ENCODE measurements at regions not wholly inside any gene's neighbourhood (a gene's known extent, or its start where the extent isn't known, plus 50 kb on each side); places are given as distances from the start of the nearest gene placed in this dataset.
"Not testable (repeated sequence)": the region's sequence is repeated elsewhere in the genome, so short reads cannot be mapped to it uniquely, and the experiment has no call there.

GRCh38 chr5:26386532-26386931, 651.9 kb downstream of the CDH9 start:
- DNase-seq (ENCODE audit: low read depth), result no peak
- Mint-ChIP-seq H3K4me3 (ENCODE audit: unreplicated experiment) (no peak overlapping the region), H3K27me3 (ENCODE audit: low read depth, unreplicated experiment) (no peaks in the 10 kb centered on the region), H3K4me1 (ENCODE audit: low read depth, unreplicated experiment) (no peaks in the 10 kb centered on the region), H3K36me3 (ENCODE audit: low read depth, unreplicated experiment) (no peaks in the 10 kb centered on the region), H3K27ac (ENCODE audit: unreplicated experiment) (no peak overlapping the region), H3K9me3 (ENCODE audit: unreplicated experiment) (no peaks in the 10 kb centered on the region)
- Histone ChIP-seq H3K79me2 (ENCODE audit: insufficient read depth, low read length) (no peaks in the 10 kb centered on the region), H3K9ac (ENCODE audit: low read length) (no peak overlapping the region), H3K27me3 (ENCODE audit: insufficient read depth, low read length) (no peaks in the 10 kb centered on the region), H2AFZ (ENCODE audit: low read depth, low read length) (no peak overlapping the region), H4K20me1 (ENCODE audit: insufficient read depth, low read length) (no peaks in the 10 kb centered on the region), H3K4me1 (ENCODE audit: insufficient read depth, low read length) (no peaks in the 10 kb centered on the region), H3K27ac (ENCODE audit: low read depth, low read length) (no peak overlapping the region), H3K4me3 (ENCODE audit: insufficient read depth, low read depth, low read length) (no peak overlapping the region), H3K36me3 (ENCODE audit: insufficient read depth, low read length) (no peaks in the 10 kb centered on the region), H3K9me3 (ENCODE audit: insufficient read depth, low read depth, low read length) (no peaks in the 10 kb centered on the region), H3K4me2 (ENCODE audit: low read length) (no peak overlapping the region)
- no peak for FAIRE-seq
- TF ChIP-seq EZH2 (IDR thresholded peaks at IDR 0.05; ENCODE audit: insufficient read depth, low read length), result no peak
- TF ChIP-seq, protein P1, sequence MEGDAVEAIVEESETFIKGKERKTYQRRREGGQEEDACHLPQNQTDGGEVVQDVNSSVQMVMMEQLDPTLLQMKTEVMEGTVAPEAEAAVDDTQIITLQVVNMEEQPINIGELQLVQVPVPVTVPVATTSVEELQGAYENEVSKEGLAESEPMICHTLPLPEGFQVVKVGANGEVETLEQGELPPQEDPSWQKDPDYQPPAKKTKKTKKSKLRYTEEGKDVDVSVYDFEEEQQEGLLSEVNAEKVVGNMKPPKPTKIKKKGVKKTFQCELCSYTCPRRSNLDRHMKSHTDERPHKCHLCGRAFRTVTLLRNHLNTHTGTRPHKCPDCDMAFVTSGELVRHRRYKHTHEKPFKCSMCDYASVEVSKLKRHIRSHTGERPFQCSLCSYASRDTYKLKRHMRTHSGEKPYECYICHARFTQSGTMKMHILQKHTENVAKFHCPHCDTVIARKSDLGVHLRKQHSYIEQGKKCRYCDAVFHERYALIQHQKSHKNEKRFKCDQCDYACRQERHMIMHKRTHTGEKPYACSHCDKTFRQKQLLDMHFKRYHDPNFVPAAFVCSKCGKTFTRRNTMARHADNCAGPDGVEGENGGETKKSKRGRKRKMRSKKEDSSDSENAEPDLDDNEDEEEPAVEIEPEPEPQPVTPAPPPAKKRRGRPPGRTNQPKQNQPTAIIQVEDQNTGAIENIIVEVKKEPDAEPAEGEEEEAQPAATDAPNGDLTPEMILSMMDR (IDR thresholded peaks at IDR 0.05; ENCODE audit: insufficient read depth, low read depth, low read length), result no peak

GRCh38 chr5:26364624-26365023, 673.8 kb downstream of the CDH9 start:
- H3K4me1 ChIP-seq (ENCODE audit: insufficient read depth, low read length); H3K4me3 Mint-ChIP-seq (ENCODE audit: unreplicated experiment); H3K36me3 ChIP-seq (ENCODE audit: insufficient read depth, low read length); H3K9me3 Mint-ChIP-seq (ENCODE audit: unreplicated experiment); H3K79me2 ChIP-seq (ENCODE audit: insufficient read depth, low read length); H3K4me1 Mint-ChIP-seq (ENCODE audit: low read depth, unreplicated experiment); H3K27me3 ChIP-seq (ENCODE audit: insufficient read depth, low read length); DNase-seq (ENCODE audit: low read depth); H3K27ac Mint-ChIP-seq (ENCODE audit: unreplicated experiment); H3K4me2 ChIP-seq (ENCODE audit: low read length); H3K9ac ChIP-seq (ENCODE audit: low read length); H3K27ac ChIP-seq (ENCODE audit: low read depth, low read length); FAIRE-seq; H3K4me3 ChIP-seq (ENCODE audit: insufficient read depth, low read depth, low read length); H3K27me3 Mint-ChIP-seq (ENCODE audit: low read depth, unreplicated experiment); H2AFZ ChIP-seq (ENCODE audit: low read depth, low read length); H4K20me1 ChIP-seq (ENCODE audit: insufficient read depth, low read length); H3K36me3 Mint-ChIP-seq (ENCODE audit: low read depth, unreplicated experiment); H3K9me3 ChIP-seq (ENCODE audit: insufficient read depth, low read depth, low read length): not testable (repeated sequence)

DNA sequence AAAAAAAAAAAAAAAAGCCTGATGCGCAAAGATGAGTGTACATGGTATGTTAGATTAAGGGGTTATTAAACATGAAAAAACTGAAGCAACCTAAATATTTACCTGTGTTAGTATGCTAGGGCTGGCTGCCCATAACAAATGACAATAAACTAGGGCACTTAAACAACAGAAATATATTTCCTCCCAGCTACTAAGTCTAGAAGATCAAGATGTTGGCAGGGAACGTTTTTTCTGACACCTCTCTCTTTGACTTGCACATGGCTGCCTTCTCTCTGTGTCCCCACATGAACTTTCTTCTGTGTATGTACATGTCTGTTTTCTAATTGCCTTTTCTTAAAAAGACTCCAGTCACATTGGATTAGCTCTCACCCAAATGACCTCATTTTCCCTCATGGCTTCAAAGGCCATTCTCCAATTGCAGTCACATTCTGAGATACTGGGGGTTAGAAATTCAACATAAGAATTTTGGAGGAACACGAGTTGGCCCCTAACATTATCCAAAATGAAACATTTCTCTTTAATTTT, 694.5 kb downstream of the CDH9 start:
- Histone ChIP-seq H4K20me1 (ENCODE audit: insufficient read depth, low read length) (no peaks in the 10 kb centered on the region), H3K27me3 (ENCODE audit: insufficient read depth, low read length) (no peaks in the 10 kb centered on the region), H2AFZ (ENCODE audit: low read depth, low read length) (no peak overlapping the region), H3K79me2 (ENCODE audit: insufficient read depth, low read length) (no peaks in the 10 kb centered on the region), H3K27ac (ENCODE audit: low read depth, low read length) (no peak overlapping the region), H3K9me3 (ENCODE audit: insufficient read depth, low read depth, low read length) (no peaks in the 10 kb centered on the region), H3K4me3 (ENCODE audit: insufficient read depth, low read depth, low read length) (no peak overlapping the region), H3K4me2 (ENCODE audit: low read length) (no peak overlapping the region), H3K9ac (ENCODE audit: low read length) (no peak overlapping the region), H3K36me3 (ENCODE audit: insufficient read depth, low read length) (no peaks in the 10 kb centered on the region), H3K4me1 (ENCODE audit: insufficient read depth, low read length) (no peaks in the 10 kb centered on the region)
- Mint-ChIP-seq H3K36me3 (ENCODE audit: low read depth, unreplicated experiment) (no peaks in the 10 kb centered on the region), H3K4me1 (ENCODE audit: low read depth, unreplicated experiment) (no peaks in the 10 kb centered on the region), H3K4me3 (ENCODE audit: unreplicated experiment) (no peak overlapping the region), H3K9me3 (ENCODE audit: unreplicated experiment) (peaks cover 4% of the 10 kb centered on the region), H3K27me3 (ENCODE audit: low read depth, unreplicated experiment) (no peaks in the 10 kb centered on the region), H3K27ac (ENCODE audit: unreplicated experiment) (no peak overlapping the region)
- FAIRE-seq, result no peak
- DNase-seq (ENCODE audit: low read depth), result no peak
- no peak for TF ChIP-seq EZH2 (IDR thresholded peaks at IDR 0.05; ENCODE audit: insufficient read depth, low read length)
- TF ChIP-seq, protein P1 (IDR thresholded peaks at IDR 0.05; ENCODE audit: insufficient read depth, low read depth, low read length), result no peak

All from astrocyte (in vitro differentiated cells and primary cell).